ENCODE measurements at regions not wholly inside any gene's neighbourhood (a gene's known extent, or its start where the extent isn't known, plus 50 kb on each side); places are given as distances from the start of the nearest gene placed in this dataset.
A peak's percentile ranks its signal among the peaks of the same experiment; 100 is the strongest.
"Not testable (repeated sequence)": the region's sequence is repeated elsewhere in the genome, so short reads cannot be mapped to it uniquely, and the experiment has no call there.

DNA sequence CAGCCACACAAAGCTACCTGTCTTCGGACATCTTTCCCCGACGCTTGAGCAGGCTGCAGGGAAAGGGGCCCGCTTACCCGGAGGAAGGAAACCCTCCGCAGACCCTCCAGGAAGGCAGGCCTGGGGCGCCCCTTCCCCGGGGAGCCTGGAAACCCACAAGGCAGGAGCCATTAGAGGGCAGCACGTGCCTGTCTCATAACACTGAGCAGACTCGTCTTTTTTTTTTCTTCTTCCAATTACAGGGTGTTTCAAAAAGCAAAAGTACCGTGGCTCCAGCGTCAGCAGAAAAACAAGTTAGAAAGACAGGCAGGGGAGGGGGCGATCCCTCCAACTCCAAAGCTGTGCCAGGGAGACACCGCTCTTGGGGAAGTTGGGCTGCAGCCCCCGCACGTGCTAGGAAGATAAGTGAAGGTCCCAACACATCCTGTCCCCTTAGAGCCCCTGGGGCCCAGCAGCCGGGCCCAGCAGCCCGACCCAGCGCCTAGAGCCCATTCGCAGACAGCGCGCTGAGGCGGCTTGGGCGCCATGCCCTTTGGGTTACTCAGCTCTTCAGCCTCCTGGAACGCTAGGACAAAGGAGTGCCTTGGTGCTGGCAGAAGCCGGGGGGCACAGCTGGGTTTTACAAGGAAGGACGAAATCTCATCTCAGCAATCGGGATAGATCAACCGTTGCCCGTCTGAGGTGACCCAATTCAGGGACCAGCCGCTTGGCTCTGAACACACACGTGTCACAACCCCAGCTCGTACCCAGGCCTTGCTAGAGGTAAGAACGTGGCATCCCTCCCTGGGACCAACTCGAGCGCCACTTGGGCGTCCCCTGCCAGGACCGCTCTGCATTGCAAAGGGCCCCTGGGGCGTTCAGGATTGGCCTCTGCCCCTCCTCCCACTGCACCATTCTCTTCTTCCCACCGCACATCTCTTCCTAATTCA lies 136.3 kb downstream of the LY86 start:
- DNase-seq (ENCODE audit: low read depth in 2 of 2): peak in 1 of 2 donors; percentile 47

DNA sequence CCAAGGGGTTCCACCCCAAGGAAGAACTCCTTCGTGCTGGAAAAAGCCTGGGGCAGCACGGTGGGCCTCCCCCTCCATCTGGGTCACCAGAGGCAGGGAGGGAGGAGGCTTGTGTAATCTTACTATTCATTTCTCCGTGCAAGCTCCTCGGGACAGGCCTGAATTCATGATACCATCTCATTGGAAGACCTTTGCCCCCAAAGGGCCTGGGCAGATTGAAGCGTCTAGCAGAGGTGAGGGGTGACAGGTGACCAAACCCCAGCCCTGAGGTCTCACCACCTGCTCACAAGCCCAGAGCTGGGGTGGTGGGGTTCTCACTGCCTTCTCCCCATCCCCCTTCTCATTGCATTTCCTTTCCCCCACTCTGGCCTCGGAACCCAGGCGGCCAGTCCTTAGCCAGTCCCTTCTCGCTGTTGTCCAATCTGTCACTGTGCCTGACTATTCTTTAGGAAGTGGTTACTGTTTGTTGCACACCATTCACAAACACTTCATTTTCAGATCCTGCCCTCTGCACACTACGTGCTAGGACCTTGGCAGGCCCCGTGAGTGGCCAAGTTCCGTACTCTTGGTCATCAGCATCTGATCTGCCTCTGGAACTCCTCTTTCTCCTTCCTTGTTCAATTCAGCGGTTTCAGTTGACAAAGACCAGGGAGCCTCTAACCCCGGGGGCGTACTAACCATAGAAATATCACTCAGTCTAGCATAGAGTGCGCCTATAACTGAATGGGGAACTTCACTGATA lies 137.1 kb downstream of the LY86 start:
- no peak for DNase-seq (ENCODE audit: low read depth in 2 of 2)

DNA sequence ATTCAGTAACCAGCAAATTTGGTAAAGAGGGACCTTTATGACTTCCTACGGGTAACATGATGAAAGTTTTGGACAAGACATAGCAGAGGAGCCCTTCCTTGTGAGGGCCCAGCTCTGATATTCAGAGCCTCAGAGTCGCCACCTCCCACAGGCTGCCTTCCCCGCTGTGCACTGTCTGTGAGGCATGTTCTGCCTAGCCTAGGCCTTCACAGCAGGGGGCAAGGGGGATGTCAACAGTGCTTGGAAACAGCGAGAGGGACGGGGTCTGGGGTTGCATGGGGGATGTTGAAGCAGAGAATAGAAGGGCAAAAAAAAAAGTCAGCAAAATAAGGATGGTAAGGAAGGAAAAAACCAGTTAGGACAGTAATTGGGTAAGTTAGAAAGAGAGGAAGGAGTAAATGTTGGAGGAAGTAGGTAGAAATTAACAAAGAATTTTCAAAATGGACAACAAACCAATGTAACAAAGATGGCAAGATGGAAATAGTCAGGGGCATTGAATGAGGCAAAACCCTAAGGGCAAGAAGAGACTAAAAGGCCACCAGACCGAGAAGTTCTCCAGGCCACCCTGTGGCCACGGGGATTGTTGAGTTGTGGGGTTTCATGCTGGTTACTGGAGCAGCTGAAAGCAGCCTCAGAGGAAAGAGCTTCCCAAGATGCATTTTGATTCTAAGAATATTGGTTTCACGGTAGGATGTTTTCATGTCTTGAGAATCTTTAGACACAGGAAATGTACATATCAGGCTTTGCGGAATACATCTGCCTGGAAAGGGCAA lies 139.8 kb downstream of the LY86 start:
- no peak for DNase-seq (ENCODE audit: low read depth in 2 of 2)

DNA sequence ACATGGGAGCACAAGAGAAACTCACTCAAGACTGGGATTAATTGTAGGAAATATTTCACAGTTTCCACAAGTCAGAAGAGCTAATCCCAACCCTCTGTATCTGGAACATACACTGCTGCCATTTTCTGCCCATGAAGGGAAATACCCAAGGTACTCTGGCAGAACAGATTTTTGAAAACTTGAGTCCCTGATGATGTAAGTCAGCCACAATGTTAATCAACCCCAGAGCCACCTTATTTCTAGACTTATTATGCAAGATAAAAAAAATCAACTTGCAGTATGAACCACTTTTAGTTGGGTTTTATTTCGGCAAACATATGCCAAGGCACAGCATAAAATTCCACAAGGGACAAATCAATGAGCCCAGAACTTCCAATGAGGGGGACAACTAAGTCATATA lies 141.5 kb downstream of the LY86 start:
- no peak for DNase-seq (ENCODE audit: low read depth in 2 of 2)

DNA sequence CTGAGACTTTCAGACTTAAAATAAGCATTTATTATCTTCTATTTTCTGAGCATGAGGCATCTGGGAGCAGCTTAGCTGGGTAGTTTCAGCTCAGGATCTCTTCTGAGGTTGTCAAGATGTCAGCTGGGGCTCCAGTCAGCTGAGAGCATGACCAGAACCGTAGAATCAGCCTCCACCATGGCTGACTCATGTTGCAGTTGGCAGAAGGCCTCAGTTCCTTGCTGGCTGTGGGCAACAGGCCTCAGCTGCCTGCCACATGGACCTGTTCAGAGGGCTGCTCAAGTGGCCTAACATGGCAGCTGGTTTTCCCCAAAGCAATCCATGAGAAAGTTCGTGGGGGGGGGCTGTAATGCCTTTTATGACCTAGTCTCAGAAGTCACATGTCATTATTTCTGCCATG lies 142.3 kb downstream of the LY86 start:
- no peak for DNase-seq (ENCODE audit: low read depth in 2 of 2)

DNA sequence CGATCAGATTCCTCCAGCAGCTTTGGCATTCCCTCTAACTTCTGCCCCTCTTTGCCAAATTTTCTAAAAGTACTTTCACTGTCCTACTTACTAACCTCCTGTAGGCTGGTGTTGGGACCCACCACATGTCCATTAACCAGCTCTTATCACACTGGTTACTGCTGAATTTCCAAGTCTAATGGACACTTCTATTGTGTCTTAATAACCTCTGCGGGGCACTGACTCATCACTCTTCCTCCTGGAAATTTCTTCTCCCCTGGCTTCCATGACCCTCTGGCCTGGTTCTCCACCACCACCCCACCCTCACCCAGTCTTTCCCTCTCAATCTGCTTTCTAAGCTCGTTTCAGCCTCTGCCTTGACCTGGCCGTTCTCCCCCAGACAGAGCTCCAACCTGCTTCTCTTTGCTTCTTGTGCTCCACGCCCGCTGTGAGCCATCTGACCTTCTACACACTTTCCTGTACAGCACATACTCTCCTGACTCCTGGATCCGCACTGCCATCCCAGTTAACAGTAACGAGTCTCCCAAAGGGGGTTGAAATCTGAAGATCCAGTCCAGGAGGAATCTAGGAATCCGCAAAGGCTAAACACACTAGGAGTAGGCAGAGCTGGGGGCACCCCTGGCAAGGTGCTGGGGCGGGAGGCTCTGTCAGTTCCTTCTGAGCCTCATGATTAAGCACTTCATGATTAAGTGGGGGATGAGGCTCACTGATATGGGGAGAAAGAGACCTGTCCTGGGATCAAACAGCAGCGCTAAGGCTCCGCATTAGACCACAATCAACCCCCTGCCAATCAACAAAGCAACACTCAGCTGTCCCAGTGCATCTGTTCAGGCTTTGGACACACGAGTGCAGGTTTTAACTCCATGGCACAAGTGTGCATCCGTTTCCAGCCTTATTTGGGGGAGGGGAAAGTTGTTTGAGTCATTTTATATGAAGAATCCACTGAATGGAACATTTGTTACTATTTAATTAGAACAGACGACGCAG lies 146.3 kb downstream of the LY86 start:
- DNase-seq (ENCODE audit: low read depth in 2 of 2): no peak

DNA sequence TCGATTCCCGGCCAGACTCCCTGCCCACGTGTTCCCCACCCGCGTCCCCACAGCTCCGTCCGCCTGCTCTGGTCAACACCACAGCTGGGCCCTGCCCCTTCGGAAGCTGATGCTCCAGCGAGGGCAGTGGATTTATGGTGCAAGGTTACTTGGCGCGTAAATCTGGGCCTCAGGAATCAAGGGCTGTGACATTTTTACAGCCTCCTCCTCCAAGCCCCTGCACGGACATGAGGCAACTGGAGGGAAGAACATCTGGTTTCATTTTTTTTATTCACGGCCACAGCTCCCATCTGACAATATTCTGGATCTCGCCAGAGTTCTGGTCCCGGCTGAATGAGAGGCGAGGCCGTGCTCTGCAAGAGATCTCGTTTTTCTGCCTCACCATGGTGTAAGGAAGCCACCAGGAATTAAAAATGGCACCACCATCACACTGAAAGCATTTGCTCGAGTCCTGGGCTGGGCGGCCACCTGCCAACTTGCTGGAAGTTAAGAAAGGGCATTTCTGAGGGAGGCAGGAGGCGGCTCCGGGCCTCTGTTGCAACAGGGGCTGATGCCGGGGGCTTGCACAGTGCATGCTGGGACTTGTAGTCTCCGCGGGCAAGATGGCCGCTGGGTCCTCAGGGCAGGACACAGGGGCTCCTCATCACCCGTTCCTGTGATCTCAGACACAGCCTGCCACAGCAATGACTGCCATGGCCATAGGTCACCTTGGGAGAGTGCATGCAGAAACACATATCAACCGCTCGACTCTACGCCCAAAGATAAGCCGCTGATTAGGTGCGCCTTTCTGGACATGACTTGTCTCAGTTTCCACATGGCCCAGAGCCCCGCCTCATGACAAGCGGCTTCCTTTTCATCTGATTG lies 148.5 kb downstream of the LY86 start:
- DNase-seq (ENCODE audit: low read depth in 2 of 2): no peak

DNA sequence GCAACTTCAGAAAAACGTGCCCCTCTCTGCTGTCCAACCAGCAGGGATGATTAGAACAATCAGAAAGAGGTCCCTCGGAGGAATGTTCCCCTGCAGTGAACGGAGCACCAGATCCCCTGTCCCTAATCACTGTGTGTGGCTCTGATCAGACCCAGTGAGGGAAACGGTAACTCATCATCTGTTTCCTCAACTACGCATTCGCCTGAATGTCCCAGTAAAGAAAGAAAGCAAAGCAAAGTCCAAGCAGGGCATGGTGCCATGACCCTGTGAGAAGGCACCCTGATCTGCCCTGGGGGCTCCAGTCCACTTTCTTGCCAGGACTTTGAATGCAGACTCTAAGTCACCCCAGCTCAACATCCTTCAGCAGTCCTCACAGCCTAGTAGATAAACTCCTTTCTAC lies 149.2 kb downstream of the LY86 start:
- no peak for DNase-seq (ENCODE audit: low read depth in 2 of 2)

DNA sequence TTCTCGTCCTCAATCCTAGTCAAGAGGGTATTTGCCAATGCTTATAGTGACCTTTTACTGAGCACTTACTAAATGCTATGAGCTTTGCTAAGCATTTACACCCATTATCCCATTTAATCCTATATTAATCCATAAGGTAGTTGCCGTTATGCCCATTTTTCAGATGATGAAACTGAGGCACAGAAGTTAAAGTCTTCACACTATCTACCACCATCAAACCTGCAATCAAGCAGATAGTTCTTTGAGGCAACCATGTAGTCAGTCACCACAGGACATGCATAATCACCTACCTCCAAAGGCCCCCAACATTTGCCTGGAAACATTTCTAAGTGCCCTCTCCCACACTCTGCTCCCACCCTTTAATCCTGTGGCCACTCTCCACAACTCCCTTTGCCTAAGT lies 149.6 kb downstream of the LY86 start:
- no peak for DNase-seq (ENCODE audit: low read depth in 2 of 2)

DNA sequence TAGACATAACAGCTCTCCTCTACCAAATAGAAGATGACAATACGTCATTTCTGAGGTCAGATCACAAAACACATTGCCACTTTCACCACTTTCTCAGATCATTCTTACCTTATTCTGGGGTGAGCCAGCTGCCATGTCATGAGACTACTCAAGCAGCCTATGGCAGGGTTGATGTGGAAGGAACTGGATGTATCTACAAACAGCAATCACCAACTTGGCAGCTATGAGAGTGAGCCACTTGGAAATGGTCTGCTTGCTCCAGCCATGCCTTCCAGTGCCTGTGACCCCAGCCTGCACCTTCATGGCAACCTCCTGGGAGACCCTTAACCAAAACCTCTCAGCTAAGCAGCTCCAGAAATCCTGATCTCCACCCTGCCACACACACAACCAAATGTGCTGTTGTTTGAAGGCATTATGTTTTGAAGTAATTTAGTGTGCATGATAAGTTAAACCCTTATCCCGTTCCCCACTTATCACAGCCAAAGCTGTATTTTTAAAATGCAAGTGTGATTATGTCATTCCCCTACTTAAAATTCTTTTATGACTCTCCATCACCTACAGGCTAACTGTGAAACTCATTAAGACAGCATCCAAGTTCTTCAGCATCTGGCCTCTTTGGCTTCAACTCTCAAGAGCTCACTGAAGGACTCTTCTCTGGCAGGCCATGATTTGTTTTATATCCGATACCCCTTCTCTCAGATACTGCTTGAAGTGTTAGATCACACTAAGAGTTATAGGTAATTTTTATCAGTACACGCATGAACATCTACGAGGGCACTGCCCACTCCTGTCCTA lies 150.6 kb downstream of the LY86 start:
- DNase-seq (ENCODE audit: low read depth in 2 of 2): no peak

DNA sequence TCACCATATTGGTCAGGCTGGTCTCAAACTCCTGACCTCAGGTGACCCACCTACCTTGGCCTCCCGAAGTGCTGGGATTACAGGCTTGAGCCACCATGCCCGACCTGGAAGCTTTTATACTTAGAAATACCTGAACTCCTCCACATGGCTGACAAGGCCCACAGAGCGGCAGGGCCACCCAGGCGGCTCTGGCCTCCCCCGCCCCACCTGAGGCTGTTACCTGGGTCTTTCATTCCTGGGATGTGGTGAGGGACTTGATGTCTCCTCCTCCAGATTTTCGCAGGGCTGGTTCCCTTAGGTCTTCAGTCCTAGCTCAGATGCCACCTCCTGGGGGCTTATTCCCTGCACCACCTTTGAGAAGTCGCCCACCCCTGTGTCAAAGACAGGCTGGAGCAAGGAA lies 152.1 kb downstream of the LY86 start:
- no peak for DNase-seq (ENCODE audit: low read depth in 2 of 2)

DNA sequence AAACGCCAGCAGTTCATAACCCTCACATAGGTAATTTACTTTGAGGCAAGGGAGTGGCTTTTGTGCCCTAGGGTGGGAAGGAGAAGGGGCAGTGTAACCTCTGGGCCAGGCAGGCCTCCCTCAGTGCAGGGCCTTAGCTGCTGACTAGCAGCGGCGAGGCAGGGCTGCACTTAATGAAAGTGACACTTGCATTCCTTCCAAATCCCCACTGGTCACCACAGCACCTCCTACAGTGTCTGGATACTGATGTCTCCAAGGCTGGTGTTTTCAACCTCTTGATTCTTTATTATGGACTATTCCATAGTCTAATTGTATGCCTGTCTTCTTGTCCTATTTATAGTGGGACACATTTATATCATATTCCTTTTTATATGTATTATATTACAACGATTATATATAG lies 152.7 kb downstream of the LY86 start:
- no peak for DNase-seq (ENCODE audit: low read depth in 2 of 2)

DNA sequence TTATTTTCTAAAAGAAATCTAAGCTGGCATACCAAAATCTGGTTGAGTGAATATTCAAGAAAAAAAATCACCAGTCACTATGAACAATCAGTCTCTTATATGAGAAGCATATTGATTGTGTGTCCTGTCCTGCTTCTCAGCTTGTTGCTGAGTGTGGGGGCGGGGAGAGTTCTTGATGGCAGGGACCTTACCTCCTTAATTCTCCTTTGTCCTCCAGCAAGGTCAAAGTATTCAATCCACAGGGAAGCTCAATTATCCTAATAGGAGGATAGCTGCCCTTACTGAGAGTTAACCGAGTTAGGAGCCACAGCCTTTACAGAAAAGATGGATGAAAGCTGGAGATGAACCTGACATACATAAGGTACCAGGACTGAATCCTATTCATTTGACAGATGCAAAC lies 154.0 kb downstream of the LY86 start:
- DNase-seq (ENCODE audit: low read depth in 2 of 2): no peak

DNA sequence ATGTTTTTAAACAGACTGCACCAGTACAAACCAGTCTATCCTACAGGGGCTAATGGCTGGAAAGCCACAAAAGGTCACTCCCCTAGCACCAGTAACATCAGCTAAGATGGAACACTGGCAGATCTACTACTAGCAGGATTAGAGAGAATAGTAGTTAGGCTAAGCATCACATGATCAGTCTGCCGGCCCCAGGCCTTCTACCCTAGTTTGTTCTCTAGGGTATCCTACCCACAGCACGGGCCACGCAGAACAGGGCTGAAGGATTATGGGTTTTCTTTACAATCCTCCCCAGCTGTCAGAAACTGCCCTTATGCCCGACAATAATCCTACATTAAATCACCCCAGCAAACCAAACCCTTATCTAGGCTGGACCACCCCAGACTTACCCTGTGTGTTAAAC lies 156.0 kb downstream of the LY86 start:
- no peak for DNase-seq (ENCODE audit: low read depth in 2 of 2)

DNA sequence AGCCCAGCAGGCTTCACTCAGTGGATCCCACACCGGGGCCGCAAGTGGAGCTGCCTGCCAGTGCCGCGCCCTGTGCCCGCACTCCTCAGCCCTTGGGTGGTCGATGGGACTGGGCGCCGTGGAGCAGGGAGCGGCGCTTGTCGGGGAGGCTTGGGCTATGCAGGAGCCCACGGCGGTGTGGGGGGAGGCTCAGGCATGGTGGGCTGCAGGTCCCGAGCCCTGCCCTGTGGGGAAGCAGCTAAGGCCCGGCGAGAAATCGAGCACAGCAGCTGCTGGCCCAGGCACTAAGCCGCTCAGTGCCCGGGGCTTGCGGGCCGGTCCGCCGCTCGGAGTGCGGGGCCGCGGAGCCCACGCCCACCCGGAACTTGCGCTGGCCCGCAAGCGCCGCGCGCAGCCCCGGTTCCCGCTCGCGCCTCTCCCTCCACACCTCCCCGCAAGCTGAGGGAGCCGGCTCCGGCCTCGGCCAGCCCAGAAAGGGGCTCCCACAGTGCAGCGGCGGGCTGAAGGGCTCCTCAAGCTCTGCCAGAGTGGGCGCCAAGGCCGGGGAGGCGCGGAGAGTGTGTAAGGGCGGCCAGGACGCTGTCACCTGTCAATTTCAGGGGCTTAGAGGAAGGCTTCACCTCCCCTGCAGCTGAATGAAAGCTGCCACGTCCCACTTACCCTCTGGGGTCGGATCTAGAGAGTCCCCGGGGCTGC lies 157.3 kb downstream of the LY86 start:
- not testable (repeated sequence) for DNase-seq (ENCODE audit: low read depth in 2 of 2)

DNA sequence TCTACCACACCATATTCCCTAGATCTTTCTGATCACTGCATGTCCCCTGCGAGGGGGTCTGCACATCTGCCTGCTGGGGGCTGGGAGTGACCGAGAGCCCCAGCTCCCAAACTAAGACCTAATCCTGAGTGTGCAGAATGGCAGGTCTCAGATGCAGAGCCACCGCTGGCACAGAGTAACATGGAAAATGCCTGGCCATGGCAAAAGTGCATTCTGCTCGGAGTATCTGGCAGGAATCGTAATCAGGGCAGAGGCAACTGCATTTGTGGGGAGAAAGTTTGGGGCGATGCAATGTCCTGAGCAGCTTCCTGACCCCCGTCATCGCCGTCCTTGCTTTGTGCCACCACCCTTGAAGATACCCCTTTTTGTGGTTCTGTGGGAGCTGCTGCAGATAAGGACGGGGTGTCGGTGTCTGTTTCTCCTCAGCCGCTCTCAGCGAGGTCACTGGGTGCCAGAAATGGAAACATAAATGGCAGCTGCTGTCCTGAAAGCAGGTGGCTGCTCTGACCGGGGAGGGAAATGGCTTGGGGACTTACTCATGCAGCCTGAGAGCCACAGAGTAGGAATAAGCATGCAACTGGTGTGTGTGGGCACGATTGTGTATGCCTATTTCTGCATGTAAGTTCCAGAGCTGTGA lies 157.9 kb downstream of the LY86 start:
- DNase-seq (ENCODE audit: low read depth in 2 of 2): no peak

DNA sequence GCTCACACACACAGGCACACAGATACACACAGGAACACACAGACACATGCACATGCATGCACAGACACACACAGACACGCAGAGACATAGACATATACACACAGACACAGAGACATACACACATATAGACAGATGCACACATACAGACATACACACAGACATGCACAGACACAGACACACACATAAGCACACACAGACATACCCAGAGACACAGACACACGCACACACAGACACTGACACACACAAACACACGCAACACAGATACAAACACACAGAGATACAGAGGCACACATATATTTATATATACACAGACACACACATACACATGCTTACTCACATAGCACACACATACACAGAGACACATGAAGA lies 158.4 kb downstream of the LY86 start:
- DNase-seq (ENCODE audit: low read depth in 2 of 2): no peak

DNA sequence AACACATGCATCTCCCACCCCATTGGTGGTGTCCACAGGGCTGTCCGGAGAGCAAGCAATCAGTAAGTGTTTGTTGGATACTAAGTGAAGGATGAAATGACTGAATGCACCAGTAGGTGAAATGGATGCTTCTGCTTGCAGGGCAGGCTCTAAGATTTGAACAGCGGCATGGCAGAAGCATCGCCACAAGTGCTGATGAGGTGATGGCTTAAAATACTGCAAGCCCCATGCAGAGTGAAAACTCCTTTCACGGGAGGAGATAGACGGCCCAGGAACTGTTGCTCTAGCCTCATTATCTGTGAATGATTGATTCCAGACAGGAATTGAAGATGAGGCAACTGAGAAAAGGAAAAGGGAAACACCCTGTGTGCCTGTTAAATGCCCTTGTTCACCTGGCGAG lies 158.9 kb downstream of the LY86 start:
- DNase-seq (ENCODE audit: low read depth in 2 of 2): no peak

All from stimulated activated CD4-positive, alpha-beta T cell treated with anti-CD3 and anti-CD28 coated beads, Interleukin-15, amount 100 ng/mL, for 48 hours (primary cell).